ENCODE measurements at regions not wholly inside any gene's neighbourhood (a gene's known extent, or its start where the extent isn't known, plus 50 kb on each side); places are given as distances from the start of the nearest gene placed in this dataset.

GRCh38 chr5:5954275-5954598, 424.1 kb downstream of the MED10 start:
- no peaks in the 10 kb centered on the region for H3K4me1 ChIP-seq
- ATAC-seq = no peak
- H3K27me3 ChIP-seq = no peaks in the 10 kb centered on the region
- TF ChIP-seq CTCF (IDR thresholded peaks at IDR 0.05) = no peak
- no peaks in the 10 kb centered on the region for H3K9me3 ChIP-seq
- intact Hi-C loops (cut with DNase I) = no loop called here
- H3K27ac ChIP-seq = no peak overlapping the region
- DNase-seq = no peak
- H3K4me3 ChIP-seq = no peak overlapping the region
- H3K36me3 ChIP-seq = no peaks in the 10 kb centered on the region

GRCh38 chr5:5953584-5954274, 424.6 kb downstream of the MED10 start:
- DNase-seq (no peak), ATAC-seq (no peak)
- H3K36me3 ChIP-seq = no peaks in the 10 kb centered on the region
- no peak for TF ChIP-seq CTCF (IDR thresholded peaks at IDR 0.05)
- no peaks in the 10 kb centered on the region for H3K4me1 ChIP-seq
- no peaks in the 10 kb centered on the region for H3K9me3 ChIP-seq
- no peak overlapping the region for H3K4me3 ChIP-seq
- H3K27ac ChIP-seq = no peak overlapping the region
- intact Hi-C loops (cut with DNase I) = no loop called here
- H3K27me3 ChIP-seq = no peaks in the 10 kb centered on the region

GRCh38 chr5:5951953-5952352, 426.4 kb downstream of the MED10 start:
- no peaks in the 10 kb centered on the region for H3K4me1 ChIP-seq
- H3K36me3 ChIP-seq = no peaks in the 10 kb centered on the region
- no peak overlapping the region for H3K27ac ChIP-seq
- intact Hi-C loops (cut with DNase I) = no loop called here
- no peak overlapping the region for H3K4me3 ChIP-seq
- no peaks in the 10 kb centered on the region for H3K9me3 ChIP-seq
- DNase-seq (no peak), ATAC-seq (no peak)
- H3K27me3 ChIP-seq = no peaks in the 10 kb centered on the region
- TF ChIP-seq CTCF (IDR thresholded peaks at IDR 0.05) = no peak

- Histone ChIP-seq H3K27me3 (no peaks in the 10 kb centered on the region), H3K4me1 (no peaks in the 10 kb centered on the region), H3K4me3 (no peak overlapping the region), H3K36me3 (no peaks in the 10 kb centered on the region), H3K27ac (no peak overlapping the region), H3K9me3 (no peaks in the 10 kb centered on the region)
- intact Hi-C loops (cut with DNase I) = no loop called here
- DNase-seq (no peak), ATAC-seq (no peak)
- TF ChIP-seq CTCF (IDR thresholded peaks at IDR 0.05) = no peak
These were observed 427.7 kb downstream of the MED10 start for GRCh38 chr5:5950658-5951057.

- H3K4me3 ChIP-seq = no peak overlapping the region
- H3K27ac ChIP-seq = no peak overlapping the region
- no peaks in the 10 kb centered on the region for H3K9me3 ChIP-seq
- H3K4me1 ChIP-seq = no peaks in the 10 kb centered on the region
- DNase-seq (no peak), ATAC-seq (no peak)
- H3K36me3 ChIP-seq = no peaks in the 10 kb centered on the region
- no peaks in the 10 kb centered on the region for H3K27me3 ChIP-seq
- TF ChIP-seq CTCF (IDR thresholded peaks at IDR 0.05) = no peak
- intact Hi-C loops (cut with DNase I) = no loop called here
These were observed 436.9 kb downstream of the MED10 start for GRCh38 chr5:5941486-5941885.
